Hippocampal formation (tissue), 2 donors: ENCODE measurements at regions not wholly inside any gene's neighbourhood (a gene's known extent, or its start where the extent isn't known, plus 50 kb on each side); places are given as distances from the start of the nearest gene placed in this dataset.

Source experiments
- DNase-seq, 2 donors: peaks; one replicate each; lab custom pipeline; 2025; lab: John Stamatoyannopoulos, UW

DNA sequence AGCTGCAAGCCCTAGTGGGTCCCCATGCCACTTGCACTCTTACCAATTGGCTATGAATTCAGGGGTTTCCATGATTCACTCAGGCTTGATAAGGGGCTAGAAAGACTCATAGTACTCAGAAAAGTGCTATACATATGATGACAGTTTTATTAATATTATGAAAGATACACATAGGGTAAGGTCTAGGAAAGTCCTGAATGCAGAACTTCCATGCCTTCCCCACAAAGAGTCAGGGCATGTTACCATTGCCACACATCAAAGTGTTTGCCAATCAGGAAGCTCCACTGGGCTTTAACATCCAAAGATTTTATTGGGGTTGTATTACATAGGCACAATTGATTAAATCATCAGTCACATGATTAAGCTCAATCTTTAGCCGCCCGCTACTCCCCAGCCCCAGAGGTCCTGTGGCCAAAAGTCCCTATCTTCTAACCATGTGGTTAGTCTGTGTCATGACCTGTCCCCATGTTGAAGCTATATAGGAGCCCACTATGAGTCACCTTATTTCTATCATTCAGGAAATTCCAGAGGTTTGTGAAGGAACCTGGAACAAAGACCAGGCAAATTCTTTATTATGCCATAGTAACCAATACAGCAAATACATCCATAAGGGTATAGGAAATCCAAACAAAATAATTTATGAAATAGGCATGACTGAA, 635.6 kb downstream of the STPG2 start:
- no peak for DNase-seq
